ENCODE measurements at regions not wholly inside any gene's neighbourhood (a gene's known extent, or its start where the extent isn't known, plus 50 kb on each side); places are given as distances from the start of the nearest gene placed in this dataset.

DNA sequence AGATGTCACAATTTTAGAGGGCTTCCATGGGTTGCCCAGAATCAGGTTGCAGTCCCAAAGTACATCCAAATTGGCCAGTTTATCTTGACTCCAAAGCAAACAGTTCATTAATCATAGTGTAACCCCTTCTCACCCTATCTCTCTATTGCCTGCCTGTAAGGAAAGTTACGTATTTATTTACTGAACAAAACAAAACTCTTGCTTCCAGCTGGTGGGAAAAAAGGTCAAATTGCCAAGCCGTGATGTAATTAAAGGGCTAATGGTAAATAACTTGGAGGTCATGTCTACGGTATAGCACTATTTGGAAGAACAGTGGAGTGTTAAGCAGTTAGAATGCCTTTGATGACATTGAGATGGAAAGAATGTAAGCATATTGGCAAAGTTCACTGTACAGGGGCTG lies 214.0 kb downstream of the DLEU7 start:
- WGBS, 2 donors, result 66 to 82% methylated on average over 3 of the region's 3 CpGs

DNA sequence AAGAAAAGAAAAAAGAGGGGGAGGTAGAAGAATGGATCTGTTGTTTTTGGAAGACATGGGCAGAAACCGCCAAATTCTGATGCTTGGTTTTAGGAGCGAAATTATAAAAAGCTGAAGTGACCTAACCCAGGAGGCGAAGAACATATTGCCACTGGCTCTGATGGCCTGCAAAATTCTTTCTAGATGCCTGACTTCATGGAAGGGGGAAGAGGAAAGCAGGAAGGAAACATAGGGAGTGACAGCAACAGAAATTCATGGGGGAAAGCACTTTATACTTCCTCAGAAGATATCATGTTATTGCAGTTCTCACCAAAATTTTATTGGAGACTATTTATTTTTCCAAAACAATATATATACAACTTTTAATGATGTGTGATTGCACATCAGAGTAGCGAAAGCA lies 213.5 kb downstream of the DLEU7 start:
- H3K27ac ChIP-seq (ENCODE audit: low read depth in 2 of 2, low read length in 1 of 2), result no peak overlapping the region
- 90 to 92% methylated on average over 4 of the region's 4 CpGs for WGBS, 2 donors
- no peaks in the 10 kb centered on the region for H3K36me3 ChIP-seq (ENCODE audit: control insufficient read depth in 2 of 2, insufficient read depth in 2 of 2, low read length in 1 of 2)
- H3K27me3 ChIP-seq (ENCODE audit: control insufficient read depth in 1 of 2, insufficient read depth in 2 of 2, low read length in 2 of 2), result no peaks in the 10 kb centered on the region
- no peak overlapping the region for H3K4me3 ChIP-seq (ENCODE audit: low read depth in 1 of 2, low read length in 2 of 2)
- no peaks in the 10 kb centered on the region for H3K9me3 ChIP-seq (ENCODE audit: control insufficient read depth in 2 of 2, insufficient read depth in 1 of 2, low read depth in 1 of 2, low read length in 1 of 2)
- no peaks in the 10 kb centered on the region for H3K4me1 ChIP-seq (ENCODE audit: control insufficient read depth in 2 of 2, insufficient read depth in 2 of 2, low read length in 1 of 2)

More for the DNA sequence above, 214.0 kb downstream of the DLEU7 start:
- no peaks in the 10 kb centered on the region for H3K27me3 ChIP-seq (ENCODE audit: control insufficient read depth in 1 of 2, insufficient read depth in 2 of 2, low read length in 2 of 2)
- no peaks in the 10 kb centered on the region for H3K36me3 ChIP-seq (ENCODE audit: control insufficient read depth in 2 of 2, insufficient read depth in 2 of 2, low read length in 1 of 2)
- no peaks in the 10 kb centered on the region for H3K9me3 ChIP-seq (ENCODE audit: control insufficient read depth in 2 of 2, insufficient read depth in 1 of 2, low read depth in 1 of 2, low read length in 1 of 2)
- no peaks in the 10 kb centered on the region for H3K4me1 ChIP-seq (ENCODE audit: control insufficient read depth in 2 of 2, insufficient read depth in 2 of 2, low read length in 1 of 2)
- H3K27ac ChIP-seq (ENCODE audit: low read depth in 2 of 2, low read length in 1 of 2), result no peak overlapping the region
- no peak overlapping the region for H3K4me3 ChIP-seq (ENCODE audit: low read depth in 1 of 2, low read length in 2 of 2)

- Histone ChIP-seq H3K36me3 (ENCODE audit: control insufficient read depth in 2 of 2, insufficient read depth in 2 of 2, low read length in 1 of 2) (no peaks in the 10 kb centered on the region), H3K9me3 (ENCODE audit: control insufficient read depth in 2 of 2, insufficient read depth in 1 of 2, low read depth in 1 of 2, low read length in 1 of 2) (no peaks in the 10 kb centered on the region), H3K27me3 (ENCODE audit: control insufficient read depth in 1 of 2, insufficient read depth in 2 of 2, low read length in 2 of 2) (no peaks in the 10 kb centered on the region), H3K4me1 (ENCODE audit: control insufficient read depth in 2 of 2, insufficient read depth in 2 of 2, low read length in 1 of 2) (no peaks in the 10 kb centered on the region), H3K4me3 (ENCODE audit: low read depth in 1 of 2, low read length in 2 of 2) (no peak overlapping the region), H3K27ac (ENCODE audit: low read depth in 2 of 2, low read length in 1 of 2) (no peak overlapping the region)
- 87 to 89% methylated on average over 3 of the region's 3 CpGs for WGBS, 2 donors
Observed at GRCh38 chr13:50631041-50631440, 212.5 kb downstream of the DLEU7 start.

GRCh38 chr13:50634339-50634738 lies 209.2 kb downstream of the DLEU7 start:
- Histone ChIP-seq H3K36me3 (ENCODE audit: control insufficient read depth in 2 of 2, insufficient read depth in 2 of 2, low read length in 1 of 2) (no peaks in the 10 kb centered on the region), H3K9me3 (ENCODE audit: control insufficient read depth in 2 of 2, insufficient read depth in 1 of 2, low read depth in 1 of 2, low read length in 1 of 2) (no peaks in the 10 kb centered on the region), H3K27me3 (ENCODE audit: control insufficient read depth in 1 of 2, insufficient read depth in 2 of 2, low read length in 2 of 2) (no peaks in the 10 kb centered on the region), H3K4me1 (ENCODE audit: control insufficient read depth in 2 of 2, insufficient read depth in 2 of 2, low read length in 1 of 2) (no peaks in the 10 kb centered on the region), H3K4me3 (ENCODE audit: low read depth in 1 of 2, low read length in 2 of 2) (no peak overlapping the region), H3K27ac (ENCODE audit: low read depth in 2 of 2, low read length in 1 of 2) (no peak overlapping the region)
- WGBS, 2 donors, result 87 to 94% methylated on average over 3 of the region's 3 CpGs

GRCh38 chr13:50635504-50635903 lies 208.0 kb downstream of the DLEU7 start:
- Histone ChIP-seq H3K9me3 (ENCODE audit: control insufficient read depth in 2 of 2, insufficient read depth in 1 of 2, low read depth in 1 of 2, low read length in 1 of 2) (no peaks in the 10 kb centered on the region), H3K27ac (ENCODE audit: low read depth in 2 of 2, low read length in 1 of 2) (no peak overlapping the region), H3K36me3 (ENCODE audit: control insufficient read depth in 2 of 2, insufficient read depth in 2 of 2, low read length in 1 of 2) (no peaks in the 10 kb centered on the region), H3K27me3 (ENCODE audit: control insufficient read depth in 1 of 2, insufficient read depth in 2 of 2, low read length in 2 of 2) (no peaks in the 10 kb centered on the region), H3K4me1 (ENCODE audit: control insufficient read depth in 2 of 2, insufficient read depth in 2 of 2, low read length in 1 of 2) (no peaks in the 10 kb centered on the region), H3K4me3 (ENCODE audit: low read depth in 1 of 2, low read length in 2 of 2) (no peak overlapping the region)
- 50 to 53% methylated on average over 3 of the region's 3 CpGs for WGBS, 2 donors

GRCh38 chr13:50636007-50636704 lies 207.3 kb downstream of the DLEU7 start:
- no peak overlapping the region for H3K27ac ChIP-seq (ENCODE audit: low read depth in 2 of 2, low read length in 1 of 2)
- no peaks in the 10 kb centered on the region for H3K4me1 ChIP-seq (ENCODE audit: control insufficient read depth in 2 of 2, insufficient read depth in 2 of 2, low read length in 1 of 2)
- H3K4me3 ChIP-seq (ENCODE audit: low read depth in 1 of 2, low read length in 2 of 2), result no peak overlapping the region
- 72 to 81% methylated on average over 7 of the region's 7 CpGs for WGBS, 2 donors
- H3K36me3 ChIP-seq (ENCODE audit: control insufficient read depth in 2 of 2, insufficient read depth in 2 of 2, low read length in 1 of 2), result no peaks in the 10 kb centered on the region
- no peaks in the 10 kb centered on the region for H3K27me3 ChIP-seq (ENCODE audit: control insufficient read depth in 1 of 2, insufficient read depth in 2 of 2, low read length in 2 of 2)
- no peaks in the 10 kb centered on the region for H3K9me3 ChIP-seq (ENCODE audit: control insufficient read depth in 2 of 2, insufficient read depth in 1 of 2, low read depth in 1 of 2, low read length in 1 of 2)

DNA sequence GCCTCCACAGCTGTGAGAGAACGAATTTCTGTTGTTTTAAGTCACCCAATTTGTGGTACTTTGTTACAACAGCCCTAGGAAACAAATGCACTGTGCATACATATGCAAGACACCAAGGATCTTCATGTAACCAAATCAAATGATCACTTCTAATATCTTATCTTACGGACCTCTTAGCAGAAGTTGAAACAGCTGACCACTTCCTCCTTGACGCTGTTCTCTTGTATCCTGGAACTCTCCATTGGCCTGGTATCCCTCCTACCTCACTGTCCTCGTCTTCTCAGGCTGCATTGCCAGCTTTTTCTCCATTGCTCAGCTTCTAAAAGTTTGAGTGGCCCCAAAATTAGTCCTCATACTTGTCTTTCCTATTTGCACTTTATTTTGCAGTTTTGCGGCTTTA lies 200.4 kb downstream of the DLEU7 start:
- Histone ChIP-seq H3K36me3 (ENCODE audit: control insufficient read depth in 2 of 2, insufficient read depth in 2 of 2, low read length in 1 of 2) (no peaks in the 10 kb centered on the region), H3K4me1 (ENCODE audit: control insufficient read depth in 2 of 2, insufficient read depth in 2 of 2, low read length in 1 of 2) (no peaks in the 10 kb centered on the region), H3K27me3 (ENCODE audit: control insufficient read depth in 1 of 2, insufficient read depth in 2 of 2, low read length in 2 of 2) (no peaks in the 10 kb centered on the region), H3K27ac (ENCODE audit: low read depth in 2 of 2, low read length in 1 of 2) (no peak overlapping the region), H3K9me3 (ENCODE audit: control insufficient read depth in 2 of 2, insufficient read depth in 1 of 2, low read depth in 1 of 2, low read length in 1 of 2) (no peaks in the 10 kb centered on the region), H3K4me3 (ENCODE audit: low read depth in 1 of 2, low read length in 2 of 2) (no peak overlapping the region)
- 82 to 87% methylated on average over 5 of the region's 5 CpGs for WGBS, 2 donors

GRCh38 chr13:50644081-50644871 lies 199.2 kb downstream of the DLEU7 start:
- H3K9me3 ChIP-seq (ENCODE audit: control insufficient read depth in 2 of 2, insufficient read depth in 1 of 2, low read depth in 1 of 2, low read length in 1 of 2), result no peaks in the 10 kb centered on the region
- H3K4me3 ChIP-seq (ENCODE audit: low read depth in 1 of 2, low read length in 2 of 2), result no peak overlapping the region
- no peaks in the 10 kb centered on the region for H3K36me3 ChIP-seq (ENCODE audit: control insufficient read depth in 2 of 2, insufficient read depth in 2 of 2, low read length in 1 of 2)
- no peak overlapping the region for H3K27ac ChIP-seq (ENCODE audit: low read depth in 2 of 2, low read length in 1 of 2)
- no peaks in the 10 kb centered on the region for H3K27me3 ChIP-seq (ENCODE audit: control insufficient read depth in 1 of 2, insufficient read depth in 2 of 2, low read length in 2 of 2)
- no peaks in the 10 kb centered on the region for H3K4me1 ChIP-seq (ENCODE audit: control insufficient read depth in 2 of 2, insufficient read depth in 2 of 2, low read length in 1 of 2)
- 67 to 74% methylated on average over 5 of the region's 5 CpGs for WGBS, 2 donors

GRCh38 chr13:50645092-50645491 lies 198.4 kb downstream of the DLEU7 start:
- no peak overlapping the region for H3K27ac ChIP-seq (ENCODE audit: low read depth in 2 of 2, low read length in 1 of 2)
- no peaks in the 10 kb centered on the region for H3K36me3 ChIP-seq (ENCODE audit: control insufficient read depth in 2 of 2, insufficient read depth in 2 of 2, low read length in 1 of 2)
- WGBS, 2 donors, result 63 to 67% methylated on average over 4 of the region's 4 CpGs
- H3K9me3 ChIP-seq (ENCODE audit: control insufficient read depth in 2 of 2, insufficient read depth in 1 of 2, low read depth in 1 of 2, low read length in 1 of 2), result no peaks in the 10 kb centered on the region
- H3K27me3 ChIP-seq (ENCODE audit: control insufficient read depth in 1 of 2, insufficient read depth in 2 of 2, low read length in 2 of 2), result no peaks in the 10 kb centered on the region
- H3K4me1 ChIP-seq (ENCODE audit: control insufficient read depth in 2 of 2, insufficient read depth in 2 of 2, low read length in 1 of 2), result no peaks in the 10 kb centered on the region
- H3K4me3 ChIP-seq (ENCODE audit: low read depth in 1 of 2, low read length in 2 of 2), result no peak overlapping the region

- no peaks in the 10 kb centered on the region for H3K9me3 ChIP-seq (ENCODE audit: control insufficient read depth in 2 of 2, insufficient read depth in 1 of 2, low read depth in 1 of 2, low read length in 1 of 2)
- H3K27ac ChIP-seq (ENCODE audit: low read depth in 2 of 2, low read length in 1 of 2), result no peak overlapping the region
- peaks cover 0 to 2% of the 10 kb centered on the region in 2 donors for H3K4me1 ChIP-seq (ENCODE audit: control insufficient read depth in 2 of 2, insufficient read depth in 2 of 2, low read length in 1 of 2)
- no peaks in the 10 kb centered on the region for H3K36me3 ChIP-seq (ENCODE audit: control insufficient read depth in 2 of 2, insufficient read depth in 2 of 2, low read length in 1 of 2)
- no peak overlapping the region for H3K4me3 ChIP-seq (ENCODE audit: low read depth in 1 of 2, low read length in 2 of 2)
- H3K27me3 ChIP-seq (ENCODE audit: control insufficient read depth in 1 of 2, insufficient read depth in 2 of 2, low read length in 2 of 2), result no peaks in the 10 kb centered on the region
- 93 to 94% methylated on average over 3 of the region's 3 CpGs for WGBS, 2 donors
Observed at GRCh38 chr13:50646070-50646469, 197.4 kb downstream of the DLEU7 start.
